Nephron progenitor cell (in vitro differentiated cells): ENCODE measurements at regions not wholly inside any gene's neighbourhood (a gene's known extent, or its start where the extent isn't known, plus 50 kb on each side); places are given as distances from the start of the nearest gene placed in this dataset.
"Not testable (repeated sequence)": the region's sequence is repeated elsewhere in the genome, so short reads cannot be mapped to it uniquely, and the experiment has no call there.

ENCODE experiments used
- DNase-seq: peaks from one replicate; pipeline ENCODE4 v3.0.0; 2021
- H3K27ac Mint-ChIP-seq: 2 replicates; pipeline ENCODE4 v1.8.0; 2021; ENCODE audit warnings: mild to moderate bottlenecking, moderate library complexity, mixed read lengths
- H3K27me3 Mint-ChIP-seq: 2 replicates; pipeline ENCODE4 v1.8.0; 2021; ENCODE audit warnings: mild to moderate bottlenecking, low read depth, mixed read lengths; ENCODE audit not compliant: poor library complexity
- H3K36me3 Mint-ChIP-seq: 2 replicates; pipeline ENCODE4 v1.8.0; 2021; ENCODE audit warnings: low read depth, mixed read lengths
- H3K4me1 Mint-ChIP-seq: 2 replicates; pipeline ENCODE4 v1.8.0; 2021; ENCODE audit warnings: mixed read lengths
- H3K4me3 Mint-ChIP-seq: 2 replicates; pipeline ENCODE4 v1.8.0; 2021; ENCODE audit warnings: mild to moderate bottlenecking, moderate library complexity, mixed read lengths
- H3K9me3 Mint-ChIP-seq: 2 replicates; pipeline ENCODE4 v1.8.0; 2021; ENCODE audit warnings: mild to moderate bottlenecking, moderate library complexity, mixed read lengths
- TF ChIP-seq, protein P1 (sequence below): fragments of 200-600 bp; sonication (generic); IDR thresholded peaks from 2 replicates; pipeline ENCODE4 v1.5.0; 2021; ENCODE audit warnings: antibody characterized with exemption

DNA sequence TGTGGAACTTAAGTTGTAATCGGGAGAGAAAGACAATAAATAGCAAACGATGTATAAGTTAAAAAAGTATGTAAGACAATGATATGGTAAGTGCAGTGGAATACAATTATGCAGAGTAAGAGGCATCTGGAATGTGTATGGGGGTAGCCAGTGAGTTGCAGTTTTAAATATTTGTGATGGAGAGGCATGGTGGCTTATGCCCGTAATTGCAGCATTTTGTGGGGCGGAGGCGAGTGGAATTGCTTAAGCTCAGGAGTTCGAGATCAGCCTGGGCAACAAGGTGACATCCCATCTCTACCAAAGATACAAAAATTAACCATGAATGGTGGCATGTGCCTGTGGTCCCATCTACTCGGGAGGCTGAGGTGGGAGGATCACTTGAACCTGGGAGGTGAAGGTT lies 52.5 kb upstream of the WDFY3 start:
- H3K27ac Mint-ChIP-seq, result no peak overlapping the region
- H3K4me1 Mint-ChIP-seq, result no peaks in the 10 kb centered on the region
- peaks cover 3% of the 10 kb centered on the region for H3K27me3 Mint-ChIP-seq
- no peak overlapping the region for H3K4me3 Mint-ChIP-seq
- no peaks in the 10 kb centered on the region for H3K36me3 Mint-ChIP-seq
- peaks cover 14% of the 10 kb centered on the region for H3K9me3 Mint-ChIP-seq
- DNase-seq, result no peak
- TF ChIP-seq, protein P1, sequence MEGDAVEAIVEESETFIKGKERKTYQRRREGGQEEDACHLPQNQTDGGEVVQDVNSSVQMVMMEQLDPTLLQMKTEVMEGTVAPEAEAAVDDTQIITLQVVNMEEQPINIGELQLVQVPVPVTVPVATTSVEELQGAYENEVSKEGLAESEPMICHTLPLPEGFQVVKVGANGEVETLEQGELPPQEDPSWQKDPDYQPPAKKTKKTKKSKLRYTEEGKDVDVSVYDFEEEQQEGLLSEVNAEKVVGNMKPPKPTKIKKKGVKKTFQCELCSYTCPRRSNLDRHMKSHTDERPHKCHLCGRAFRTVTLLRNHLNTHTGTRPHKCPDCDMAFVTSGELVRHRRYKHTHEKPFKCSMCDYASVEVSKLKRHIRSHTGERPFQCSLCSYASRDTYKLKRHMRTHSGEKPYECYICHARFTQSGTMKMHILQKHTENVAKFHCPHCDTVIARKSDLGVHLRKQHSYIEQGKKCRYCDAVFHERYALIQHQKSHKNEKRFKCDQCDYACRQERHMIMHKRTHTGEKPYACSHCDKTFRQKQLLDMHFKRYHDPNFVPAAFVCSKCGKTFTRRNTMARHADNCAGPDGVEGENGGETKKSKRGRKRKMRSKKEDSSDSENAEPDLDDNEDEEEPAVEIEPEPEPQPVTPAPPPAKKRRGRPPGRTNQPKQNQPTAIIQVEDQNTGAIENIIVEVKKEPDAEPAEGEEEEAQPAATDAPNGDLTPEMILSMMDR, result no peak

DNA sequence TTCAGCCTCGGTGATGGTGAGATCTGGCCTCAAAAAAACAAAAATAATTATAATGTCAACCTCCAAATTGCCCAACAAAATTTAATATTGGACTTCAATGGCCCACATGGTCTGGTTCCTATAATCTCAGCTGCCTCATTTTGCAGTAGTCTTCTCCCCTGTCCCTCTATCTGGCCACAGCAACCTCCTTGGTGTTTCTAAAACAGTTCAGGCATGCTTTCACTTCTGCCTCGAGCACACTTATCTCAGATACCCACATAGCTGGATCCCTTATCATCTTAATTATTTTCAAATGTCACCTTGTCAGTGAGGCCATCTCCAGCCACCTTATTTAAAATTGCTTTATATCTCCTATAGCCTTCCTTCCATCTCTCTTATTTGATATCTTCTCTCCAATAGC lies 52.9 kb upstream of the WDFY3 start:
- H3K4me3 Mint-ChIP-seq, result no peak overlapping the region
- H3K9me3 Mint-ChIP-seq, result peaks cover 17% of the 10 kb centered on the region
- no peaks in the 10 kb centered on the region for H3K4me1 Mint-ChIP-seq
- H3K27ac Mint-ChIP-seq, result no peak overlapping the region
- DNase-seq, result no peak
- peaks cover 3% of the 10 kb centered on the region for H3K27me3 Mint-ChIP-seq
- TF ChIP-seq, protein P1, result no peak
- H3K36me3 Mint-ChIP-seq, result no peaks in the 10 kb centered on the region

DNA sequence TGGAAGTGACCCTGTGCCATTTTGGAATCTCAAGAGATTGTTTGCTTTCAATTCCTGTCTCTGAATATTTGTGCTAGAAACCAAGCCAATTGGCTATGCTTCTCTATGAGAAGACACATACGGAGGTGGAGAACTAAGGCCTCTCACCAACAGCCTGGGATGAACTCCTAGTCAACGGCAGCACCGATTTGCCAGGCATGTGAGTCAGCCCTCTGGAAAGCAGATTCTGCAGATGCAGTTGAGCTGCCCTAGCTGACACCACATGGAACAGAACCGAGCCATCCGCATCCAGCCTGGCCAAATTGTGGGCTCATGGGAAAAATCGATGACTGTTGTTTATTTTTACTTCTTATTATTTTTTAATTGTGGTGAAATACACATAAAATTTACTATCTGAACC lies 58.2 kb upstream of the WDFY3 start:
- Mint-ChIP-seq H3K9me3 (peaks cover 29% of the 10 kb centered on the region), H3K27me3 (peaks cover 6% of the 10 kb centered on the region), H3K4me3 (no peak overlapping the region), H3K36me3 (peaks cover 9% of the 10 kb centered on the region), H3K4me1 (no peaks in the 10 kb centered on the region), H3K27ac (no peak overlapping the region)
- no peak for DNase-seq
- TF ChIP-seq, protein P1, result no peak

DNA sequence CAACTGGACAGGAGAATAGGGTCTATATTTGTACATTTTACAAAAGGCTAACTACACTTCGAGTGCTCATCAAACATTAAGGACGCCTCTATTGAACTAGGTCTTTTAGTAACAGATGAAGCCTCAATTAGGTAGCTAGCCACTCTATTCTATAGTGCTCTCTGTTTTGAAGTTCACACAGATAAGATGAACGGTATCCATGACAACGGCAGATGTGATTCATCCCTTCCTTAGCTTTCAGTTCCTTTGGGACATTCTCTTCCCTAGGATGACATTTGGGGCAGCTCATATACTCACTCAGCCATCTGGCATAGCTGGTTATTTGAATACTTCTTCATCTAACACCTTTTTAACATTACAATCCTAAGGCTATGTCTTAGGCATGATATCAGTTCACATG lies 62.4 kb upstream of the WDFY3 start:
- Mint-ChIP-seq H3K36me3 (peaks cover 16% of the 10 kb centered on the region), H3K27ac (no peak overlapping the region), H3K9me3 (peaks cover 44% of the 10 kb centered on the region), H3K27me3 (peaks cover 3% of the 10 kb centered on the region), H3K4me3 (no peak overlapping the region), H3K4me1 (no peaks in the 10 kb centered on the region)
- DNase-seq, result no peak
- TF ChIP-seq, protein P1, result no peak

DNA sequence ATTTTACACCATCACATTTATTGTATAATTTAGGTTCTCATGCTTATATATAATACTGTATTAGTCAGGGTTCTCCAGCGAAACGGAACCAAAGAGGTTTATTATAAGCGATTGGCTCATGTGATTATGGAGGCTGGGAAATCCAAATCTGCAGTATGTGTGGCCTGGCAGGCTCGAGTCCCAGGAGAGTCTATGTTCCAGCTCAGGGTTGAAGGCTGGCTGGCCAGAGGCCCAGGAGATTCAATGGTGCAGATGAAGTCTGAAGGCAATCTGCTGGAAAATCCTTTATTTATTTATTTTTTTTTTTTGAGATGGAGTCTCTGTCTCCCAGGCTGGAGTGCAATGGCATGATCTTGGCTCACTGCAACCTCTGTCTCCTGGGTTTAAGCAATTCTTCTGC lies 63.0 kb upstream of the WDFY3 start:
- Mint-ChIP-seq H3K9me3 (peaks cover 46% of the 10 kb centered on the region), H3K27me3 (peaks cover 3% of the 10 kb centered on the region), H3K27ac (no peak overlapping the region), H3K4me1 (no peaks in the 10 kb centered on the region), H3K4me3 (no peak overlapping the region), H3K36me3 (peaks cover 16% of the 10 kb centered on the region)
- no peak for DNase-seq
- TF ChIP-seq, protein P1, result no peak

DNA sequence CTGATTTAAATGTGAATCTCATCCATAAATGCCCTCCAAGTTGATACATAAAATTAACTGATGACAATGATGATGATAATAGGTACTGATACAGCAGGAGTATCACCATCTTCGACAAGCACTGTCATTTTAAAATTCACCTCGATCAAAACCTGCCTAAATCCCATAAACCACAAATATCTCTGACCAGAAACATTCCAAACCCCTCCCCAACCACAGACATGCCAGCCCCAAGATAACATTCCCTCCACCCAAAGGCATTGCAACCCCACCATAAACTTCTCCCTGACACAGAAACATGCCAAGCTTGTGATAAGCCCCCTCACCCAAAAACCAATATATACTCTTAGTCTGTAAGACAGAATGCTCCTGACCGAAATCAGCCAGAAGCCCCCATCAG lies 63.7 kb upstream of the WDFY3 start:
- Mint-ChIP-seq H3K9me3 (peaks cover 48% of the 10 kb centered on the region), H3K4me1 (no peaks in the 10 kb centered on the region), H3K36me3 (peaks cover 16% of the 10 kb centered on the region), H3K27ac (no peak overlapping the region), H3K4me3 (no peak overlapping the region), H3K27me3 (no peaks in the 10 kb centered on the region)
- no peak for DNase-seq
- TF ChIP-seq, protein P1, result no peak

DNA sequence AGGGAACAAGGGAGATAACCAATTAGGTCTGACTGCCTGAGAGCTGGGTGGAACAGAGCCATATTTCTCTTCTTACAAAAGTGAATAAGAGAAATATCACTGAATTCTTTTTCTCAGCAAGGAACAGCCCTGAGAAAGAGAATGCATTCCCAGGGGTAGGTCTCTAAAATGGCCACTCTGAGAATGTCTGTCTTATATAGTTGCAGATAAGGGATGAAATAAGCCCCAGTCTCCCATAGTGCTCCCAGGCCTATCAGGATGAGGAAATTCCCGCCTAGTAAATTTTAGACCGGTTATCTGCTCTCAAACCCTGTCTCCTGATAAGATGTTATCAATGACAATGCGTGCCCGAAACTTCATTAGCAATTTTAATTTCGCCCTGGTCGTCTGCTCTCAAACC lies 67.3 kb upstream of the WDFY3 start:
- not testable (repeated sequence) for H3K4me3 Mint-ChIP-seq, DNase-seq, H3K36me3 Mint-ChIP-seq, H3K27me3 Mint-ChIP-seq, H3K4me1 Mint-ChIP-seq, H3K27ac Mint-ChIP-seq
- H3K9me3 Mint-ChIP-seq, result peaks cover 34% of the 10 kb centered on the region
